HG02588 (cell line): ENCODE measurements at regions not wholly inside any gene's neighbourhood (a gene's known extent, or its start where the extent isn't known, plus 50 kb on each side); places are given as distances from the start of the nearest gene placed in this dataset.
"Not testable (repeated sequence)": the region's sequence is repeated elsewhere in the genome, so short reads cannot be mapped to it uniquely, and the experiment has no call there.

ENCODE experiments used
- ATAC-seq: cut with Tn5 transposase; IDR thresholded peaks from one replicate; pipeline ENCODE4 v1.9.1; 2021; ENCODE audit warnings: mild to moderate bottlenecking, moderate library complexity; ENCODE audit not compliant: unreplicated experiment

- no peak for ATAC-seq
Measured at GRCh38 chr12:47353508-47353907, 273.7 kb upstream of the AMIGO2 start.

GRCh38 chr12:47352067-47352466 lies 272.3 kb upstream of the AMIGO2 start:
- ATAC-seq, result no peak

- no peak for ATAC-seq
Measured at GRCh38 chr12:47351526-47351925, 271.8 kb upstream of the AMIGO2 start.

- ATAC-seq, result no peak
Measured at GRCh38 chr12:47350062-47350408, 270.3 kb upstream of the AMIGO2 start.

GRCh38 chr12:47349137-47350061 lies 269.6 kb upstream of the AMIGO2 start:
- no peak for ATAC-seq

- no peak for ATAC-seq
Measured at GRCh38 chr12:47348206-47348605, 268.4 kb upstream of the AMIGO2 start.

GRCh38 chr12:47346251-47347019 lies 266.7 kb upstream of the AMIGO2 start:
- ATAC-seq, result no peak

- no peak for ATAC-seq
Measured at GRCh38 chr12:47343684-47344567, 264.2 kb upstream of the AMIGO2 start.

- no peak for ATAC-seq
Measured at GRCh38 chr12:47340411-47341015, 260.8 kb upstream of the AMIGO2 start.

- ATAC-seq, result no peak
Measured at GRCh38 chr12:47337581-47337980, 257.8 kb upstream of the AMIGO2 start.

GRCh38 chr12:47333271-47333858 lies 253.6 kb upstream of the AMIGO2 start:
- ATAC-seq, result not testable (repeated sequence)

GRCh38 chr12:47328831-47329545 lies 249.2 kb upstream of the AMIGO2 start:
- ATAC-seq, result no peak

GRCh38 chr12:47326190-47326589 lies 246.4 kb upstream of the AMIGO2 start:
- ATAC-seq, result no peak

GRCh38 chr12:47323802-47324201 lies 244.0 kb upstream of the AMIGO2 start:
- ATAC-seq, result no peak

- ATAC-seq, result no peak
Measured at GRCh38 chr12:47321436-47321835, 241.7 kb upstream of the AMIGO2 start.

GRCh38 chr12:47319746-47320145 lies 240.0 kb upstream of the AMIGO2 start:
- ATAC-seq, result no peak

- ATAC-seq, result no peak
Measured at GRCh38 chr12:47318963-47319362, 239.2 kb upstream of the AMIGO2 start.

- ATAC-seq, result peak; percentile 52
Measured at GRCh38 chr12:47317175-47317915, 237.6 kb upstream of the AMIGO2 start.

- ATAC-seq, result no peak
Measured at GRCh38 chr12:47316609-47317049, 236.9 kb upstream of the AMIGO2 start.
